Neural progenitor cell (in vitro differentiated cells): ENCODE measurements at regions not wholly inside any gene's neighbourhood (a gene's known extent, or its start where the extent isn't known, plus 50 kb on each side); places are given as distances from the start of the nearest gene placed in this dataset.

Source experiments
- DNase-seq: peaks from one replicate; pipeline ENCODE4 v3.0.0-alpha.2; 2016; ENCODE audit warnings: low spot score
- H2AFZ ChIP-seq: fragments of 200-600 bp; sonication (generic); replicated peaks from 2 replicates; pipeline ENCODE4 v1.6.1; 2016; ENCODE audit warnings: antibody characterized with exemption
- H3F3A ChIP-seq: fragments of 200-600 bp; sonication (generic); 2 replicates; pipeline ENCODE4 v1.6.1; 2016; ENCODE audit warnings: antibody characterized with exemption, low read depth
- H3K27ac ChIP-seq: fragments of 200-600 bp; sonication (generic); 2 replicates; pipeline ENCODE4 v1.5.1; 2016; ENCODE audit warnings: mild to moderate bottlenecking
- H3K27me3 ChIP-seq: fragments of 200-600 bp; sonication (generic); 2 replicates; pipeline ENCODE4 v1.6.1; 2016; ENCODE audit warnings: mild to moderate bottlenecking, moderate library complexity
- H3K36me3 ChIP-seq: fragments of 200-600 bp; sonication (generic); 2 replicates; pipeline ENCODE4 v1.5.1; 2016
- H3K4me1 ChIP-seq: fragments of 200-600 bp; sonication (generic); 2 replicates; pipeline ENCODE4 v1.6.1; 2016; ENCODE audit warnings: mixed run types
- H3K4me2 ChIP-seq: fragments of 200-600 bp; sonication (generic); 2 replicates; pipeline ENCODE4 v1.6.1; 2016
- H3K4me3 ChIP-seq: fragments of 200-600 bp; sonication (generic); 2 replicates; pipeline ENCODE4 v1.5.1; 2016
- H3K79me2 ChIP-seq: fragments of 200-600 bp; sonication (generic); 2 replicates; pipeline ENCODE4 v1.6.1; 2016; ENCODE audit warnings: low read depth
- H3K9ac ChIP-seq: fragments of 200-600 bp; sonication (generic); 2 replicates; pipeline ENCODE4 v1.6.1; 2016
- H3K9me3 ChIP-seq: fragments of 200-600 bp; sonication (generic); 2 replicates; pipeline ENCODE4 v1.5.1; 2016; ENCODE audit warnings: low read depth
- H4K20me1 ChIP-seq: fragments of 200-600 bp; sonication (generic); 2 replicates; pipeline ENCODE4 v1.6.1; 2016; ENCODE audit warnings: low read depth
- H3K27ac Mint-ChIP-seq: 3 replicates; pipeline ENCODE4 v1.8.0; 2021; ENCODE audit warnings: mixed read lengths
- H3K27me3 Mint-ChIP-seq: 2 replicates; pipeline ENCODE4 v1.8.0; 2022; ENCODE audit warnings: low read depth, mild to moderate bottlenecking, inconsistent platforms, moderate library complexity, mixed read lengths; ENCODE audit not compliant: insufficient read depth
- H3K36me3 Mint-ChIP-seq: 3 replicates; pipeline ENCODE4 v1.8.0; 2021; ENCODE audit warnings: mixed read lengths
- H3K4me1 Mint-ChIP-seq: 3 replicates; pipeline ENCODE4 v1.8.0; 2021; ENCODE audit warnings: mixed read lengths
- H3K4me3 Mint-ChIP-seq: 3 replicates; pipeline ENCODE4 v1.8.0; 2021; ENCODE audit warnings: mild to moderate bottlenecking, moderate library complexity, mixed read lengths
- H3K9me3 Mint-ChIP-seq: 3 replicates; pipeline ENCODE4 v1.8.0; 2020; ENCODE audit warnings: mixed read lengths
- CTCF ChIP-seq: fragments of 200-600 bp; sonication (generic); IDR thresholded peaks from 2 replicates; pipeline ENCODE4 v1.5.1; 2017; ENCODE audit warnings: antibody characterized with exemption, mild to moderate bottlenecking
- EZH2 ChIP-seq: fragments of 200-600 bp; sonication (generic); IDR thresholded peaks from 2 replicates; pipeline ENCODE4 v1.6.1; 2017; ENCODE audit warnings: antibody characterized with exemption, mild to moderate bottlenecking, moderate library complexity
- EZH2phosphoT487 ChIP-seq: fragments of 200-600 bp; sonication (generic); IDR thresholded peaks from 2 replicates; pipeline ENCODE4 v1.6.1; 2017; ENCODE audit warnings: antibody characterized with exemption

GRCh38 chr9:115944166-115944948 is 209.2 kb upstream of the PAPPA start:
- no peaks in the 10 kb centered on the region for H3K27me3 ChIP-seq
- Mint-ChIP-seq H3K9me3 (no peaks in the 10 kb centered on the region), H3K4me1 (peaks cover 16% of the 10 kb centered on the region), H3K4me3 (no peak overlapping the region), H3K36me3 (no peaks in the 10 kb centered on the region), H3K27ac (no peak overlapping the region), H3K27me3 (no peaks in the 10 kb centered on the region)
- no peaks in the 10 kb centered on the region for H3F3A ChIP-seq
- peak overlapping the region; percentile 32 for H2AFZ ChIP-seq
- no peak overlapping the region for H3K9ac ChIP-seq
- no peak overlapping the region for H3K27ac ChIP-seq
- no peaks in the 10 kb centered on the region for H3K36me3 ChIP-seq
- no peaks in the 10 kb centered on the region for H4K20me1 ChIP-seq
- H3K79me2 ChIP-seq: no peaks in the 10 kb centered on the region
- H3K4me2 ChIP-seq: peak overlapping the region; percentile 6
- no peak for TF ChIP-seq EZH2phosphoT487
- TF ChIP-seq EZH2: no peak
- no peak for TF ChIP-seq CTCF
- H3K4me3 ChIP-seq: no peak overlapping the region
- peaks cover 9% of the 10 kb centered on the region for H3K4me1 ChIP-seq
- peak; percentile 4 for DNase-seq
- H3K9me3 ChIP-seq: no peaks in the 10 kb centered on the region

- Histone ChIP-seq H3K36me3 (no peaks in the 10 kb centered on the region), H3F3A (no peaks in the 10 kb centered on the region), H2AFZ (peak overlapping the region; percentile 32), H3K9ac (no peak overlapping the region), H3K79me2 (no peaks in the 10 kb centered on the region), H3K27me3 (no peaks in the 10 kb centered on the region), H3K4me3 (no peak overlapping the region), H3K9me3 (no peaks in the 10 kb centered on the region), H3K27ac (no peak overlapping the region), H3K4me1 (peaks cover 9% of the 10 kb centered on the region), H4K20me1 (no peaks in the 10 kb centered on the region), H3K4me2 (no peak overlapping the region)
- Mint-ChIP-seq H3K4me1 (peaks cover 16% of the 10 kb centered on the region), H3K9me3 (no peaks in the 10 kb centered on the region), H3K27ac (no peak overlapping the region), H3K4me3 (no peak overlapping the region), H3K27me3 (no peaks in the 10 kb centered on the region), H3K36me3 (no peaks in the 10 kb centered on the region)
- TF ChIP-seq EZH2 (no peak), CTCF (no peak), EZH2phosphoT487 (no peak)
- DNase-seq: no peak
Observed at GRCh38 chr9:115945009-115945431, 208.6 kb upstream of the PAPPA start.

GRCh38 chr9:115946530-115946929 is 207.1 kb upstream of the PAPPA start:
- Histone ChIP-seq H3K9ac (no peak overlapping the region), H3K27ac (no peak overlapping the region)

More at GRCh38 chr9:115946530-115946929, 207.1 kb upstream of the PAPPA start:
- Mint-ChIP-seq H3K27ac (no peak overlapping the region), H3K4me3 (no peak overlapping the region), H3K27me3 (no peaks in the 10 kb centered on the region), H3K9me3 (no peaks in the 10 kb centered on the region), H3K4me1 (peaks cover 16% of the 10 kb centered on the region), H3K36me3 (no peaks in the 10 kb centered on the region)
- no peaks in the 10 kb centered on the region for H3K36me3 ChIP-seq
- H3K27me3 ChIP-seq: no peaks in the 10 kb centered on the region
- no peaks in the 10 kb centered on the region for H3F3A ChIP-seq
- H3K4me2 ChIP-seq: no peak overlapping the region
- H3K9me3 ChIP-seq: no peaks in the 10 kb centered on the region
- H4K20me1 ChIP-seq: no peaks in the 10 kb centered on the region
- peaks cover 9% of the 10 kb centered on the region for H3K4me1 ChIP-seq
- H2AFZ ChIP-seq: no peak overlapping the region
- no peak overlapping the region for H3K4me3 ChIP-seq
- H3K79me2 ChIP-seq: no peaks in the 10 kb centered on the region
- TF ChIP-seq EZH2 (no peak), CTCF (no peak), EZH2phosphoT487 (no peak)
- DNase-seq: no peak
